Adipocyte (in vitro differentiated cells): ENCODE measurements at regions not wholly inside any gene's neighbourhood (a gene's known extent, or its start where the extent isn't known, plus 50 kb on each side); places are given as distances from the start of the nearest gene placed in this dataset.
A peak's percentile ranks its signal among the peaks of the same experiment; 100 is the strongest.

Experiments used
- DNase-seq: peaks from one replicate; pipeline ENCODE4 v3.0.0-alpha.2; 2015; ENCODE audit warnings: low read depth
- H3K27me3 ChIP-seq: replicated peaks from 2 replicates; pipeline ENCODE4 v1.7.0; 2013; ENCODE audit warnings: mild to moderate bottlenecking, low read length, moderate library complexity; ENCODE audit not compliant: control insufficient read depth, insufficient read depth
- H3K36me3 ChIP-seq: 2 replicates; pipeline ENCODE4 v1.7.0; 2013; ENCODE audit warnings: low read length, mild to moderate bottlenecking, moderate library complexity; ENCODE audit not compliant: control insufficient read depth, insufficient read depth, severe bottlenecking
- H3K4me1 ChIP-seq: 2 replicates; pipeline ENCODE4 v1.7.0; 2013; ENCODE audit warnings: mild to moderate bottlenecking, low read length, moderate library complexity; ENCODE audit not compliant: control insufficient read depth, insufficient read depth
- H3K4me3 ChIP-seq: 2 replicates; pipeline ENCODE4 v1.7.0; 2013; ENCODE audit warnings: mild to moderate bottlenecking, low read length, moderate library complexity
- H3K9ac ChIP-seq: 2 replicates; pipeline ENCODE4 v1.7.0; 2013; ENCODE audit warnings: mild to moderate bottlenecking, low read length, moderate library complexity
- H3K9me3 ChIP-seq: 2 replicates; pipeline ENCODE4 v1.7.0; 2013; ENCODE audit warnings: mild to moderate bottlenecking, low read length, moderate library complexity; ENCODE audit not compliant: control insufficient read depth

GRCh38 chr14:38735005-38735404 is 368.0 kb downstream of the SEC23A start:
- Histone ChIP-seq H3K27me3 (no peaks in the 10 kb centered on the region), H3K36me3 (no peaks in the 10 kb centered on the region), H3K9ac (no peak overlapping the region), H3K4me1 (no peaks in the 10 kb centered on the region), H3K4me3 (no peak overlapping the region), H3K9me3 (peaks cover 8% of the 10 kb centered on the region)
- no peak for DNase-seq

- Histone ChIP-seq H3K36me3 (no peaks in the 10 kb centered on the region), H3K9me3 (peaks cover 8% of the 10 kb centered on the region), H3K27me3 (peaks cover 9% of the 10 kb centered on the region), H3K9ac (no peak overlapping the region), H3K4me3 (no peak overlapping the region), H3K4me1 (no peaks in the 10 kb centered on the region)
- DNase-seq: no peak
These were observed 371.1 kb downstream of the SEC23A start for GRCh38 chr14:38731962-38732361.

GRCh38 chr14:38730420-38730819 is 372.6 kb downstream of the SEC23A start:
- H3K36me3 ChIP-seq: no peaks in the 10 kb centered on the region
- peaks cover 4% of the 10 kb centered on the region for H3K9me3 ChIP-seq
- H3K4me1 ChIP-seq: no peaks in the 10 kb centered on the region
- peaks cover 9% of the 10 kb centered on the region for H3K27me3 ChIP-seq
- H3K4me3 ChIP-seq: no peak overlapping the region
- DNase-seq: no peak
- no peak overlapping the region for H3K9ac ChIP-seq

- Histone ChIP-seq H3K9ac (no peak overlapping the region), H3K4me3 (no peak overlapping the region), H3K36me3 (no peaks in the 10 kb centered on the region), H3K27me3 (peaks cover 9% of the 10 kb centered on the region), H3K9me3 (no peaks in the 10 kb centered on the region), H3K4me1 (no peaks in the 10 kb centered on the region)
- no peak for DNase-seq
These were observed 375.3 kb downstream of the SEC23A start for GRCh38 chr14:38727731-38728130.

- Histone ChIP-seq H3K9ac (no peak overlapping the region), H3K36me3 (no peaks in the 10 kb centered on the region), H3K4me3 (no peak overlapping the region), H3K9me3 (no peaks in the 10 kb centered on the region), H3K27me3 (peaks cover 9% of the 10 kb centered on the region), H3K4me1 (no peaks in the 10 kb centered on the region)
- no peak for DNase-seq
These were observed 378.4 kb downstream of the SEC23A start for GRCh38 chr14:38724621-38725020.

DNA sequence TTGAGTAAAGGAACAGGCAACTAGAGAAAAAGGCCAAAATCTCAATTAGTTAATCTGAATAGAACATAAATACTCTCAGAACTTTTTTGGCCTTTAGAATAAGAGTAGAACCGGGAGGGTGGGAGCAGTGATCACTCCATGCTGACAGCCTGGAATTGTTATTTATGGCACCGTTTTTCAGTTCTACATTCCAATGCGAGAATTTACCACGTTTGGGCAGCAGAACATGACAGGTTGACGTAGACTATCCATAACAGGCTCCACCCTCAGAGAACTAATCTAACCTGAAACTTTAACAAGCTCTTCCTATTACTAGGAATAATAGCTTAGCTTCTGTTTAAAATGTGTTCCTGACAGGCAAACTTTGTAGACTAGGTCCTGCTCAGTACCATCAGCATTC is 379.1 kb downstream of the SEC23A start:
- H3K9me3 ChIP-seq: no peaks in the 10 kb centered on the region
- no peaks in the 10 kb centered on the region for H3K4me1 ChIP-seq
- DNase-seq: no peak
- H3K9ac ChIP-seq: no peak overlapping the region
- peaks cover 9% of the 10 kb centered on the region for H3K27me3 ChIP-seq
- no peak overlapping the region for H3K4me3 ChIP-seq
- no peaks in the 10 kb centered on the region for H3K36me3 ChIP-seq

DNA sequence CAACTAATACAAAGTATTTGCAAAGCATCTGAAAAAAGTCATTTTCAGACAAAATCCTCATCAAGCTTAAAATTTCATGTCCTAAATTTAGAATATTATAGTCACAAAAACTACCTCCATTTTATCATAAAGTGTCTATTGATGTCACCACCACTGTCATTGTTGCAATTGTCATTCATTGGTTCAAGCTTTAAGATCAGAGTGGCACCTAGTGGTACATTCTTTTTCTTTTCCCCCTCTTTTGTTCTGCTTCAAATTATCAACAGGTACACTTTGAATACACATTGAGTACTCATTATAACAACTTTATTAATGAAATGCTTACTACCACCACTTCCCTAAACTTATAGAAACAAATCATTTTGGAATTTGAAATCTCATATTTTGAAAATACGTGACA is 379.8 kb downstream of the SEC23A start:
- no peak overlapping the region for H3K4me3 ChIP-seq
- H3K9me3 ChIP-seq: no peaks in the 10 kb centered on the region
- peaks cover 8% of the 10 kb centered on the region for H3K27me3 ChIP-seq
- no peak for DNase-seq
- H3K36me3 ChIP-seq: no peaks in the 10 kb centered on the region
- no peak overlapping the region for H3K9ac ChIP-seq
- H3K4me1 ChIP-seq: no peaks in the 10 kb centered on the region

GRCh38 chr14:38721822-38722431 is 381.1 kb downstream of the SEC23A start:
- no peaks in the 10 kb centered on the region for H3K27me3 ChIP-seq
- H3K9me3 ChIP-seq: no peaks in the 10 kb centered on the region
- no peaks in the 10 kb centered on the region for H3K4me1 ChIP-seq
- DNase-seq: peak; percentile 57
- no peak overlapping the region for H3K9ac ChIP-seq
- H3K36me3 ChIP-seq: no peaks in the 10 kb centered on the region
- no peak overlapping the region for H3K4me3 ChIP-seq

- no peak for DNase-seq
- Histone ChIP-seq H3K4me1 (no peaks in the 10 kb centered on the region), H3K4me3 (no peak overlapping the region), H3K36me3 (no peaks in the 10 kb centered on the region), H3K9ac (no peak overlapping the region), H3K27me3 (no peaks in the 10 kb centered on the region), H3K9me3 (no peaks in the 10 kb centered on the region)
These were observed 384.5 kb downstream of the SEC23A start for GRCh38 chr14:38718519-38718918.

DNA sequence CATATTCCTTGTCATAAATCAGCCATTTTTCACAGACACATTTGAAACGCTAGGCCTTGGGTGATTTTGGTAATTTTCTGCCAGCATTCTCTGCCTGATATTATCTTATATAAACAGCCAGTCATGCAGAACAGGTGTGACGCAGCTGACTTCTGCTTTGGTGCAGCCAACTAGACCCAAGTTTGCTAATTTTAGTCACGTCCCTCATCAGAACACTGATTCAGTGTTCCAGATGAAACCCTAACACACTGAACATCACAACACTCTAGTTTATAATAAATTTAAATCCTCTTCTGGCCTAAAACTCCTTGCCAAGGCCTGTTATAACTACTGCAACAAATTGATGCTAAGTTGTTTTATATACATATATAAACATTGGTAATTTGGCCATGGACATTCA is 386.1 kb downstream of the SEC23A start:
- H3K9me3 ChIP-seq: peaks cover 4% of the 10 kb centered on the region
- no peaks in the 10 kb centered on the region for H3K4me1 ChIP-seq
- no peak for DNase-seq
- H3K4me3 ChIP-seq: no peak overlapping the region
- H3K27me3 ChIP-seq: no peaks in the 10 kb centered on the region
- no peaks in the 10 kb centered on the region for H3K36me3 ChIP-seq
- no peak overlapping the region for H3K9ac ChIP-seq

DNA sequence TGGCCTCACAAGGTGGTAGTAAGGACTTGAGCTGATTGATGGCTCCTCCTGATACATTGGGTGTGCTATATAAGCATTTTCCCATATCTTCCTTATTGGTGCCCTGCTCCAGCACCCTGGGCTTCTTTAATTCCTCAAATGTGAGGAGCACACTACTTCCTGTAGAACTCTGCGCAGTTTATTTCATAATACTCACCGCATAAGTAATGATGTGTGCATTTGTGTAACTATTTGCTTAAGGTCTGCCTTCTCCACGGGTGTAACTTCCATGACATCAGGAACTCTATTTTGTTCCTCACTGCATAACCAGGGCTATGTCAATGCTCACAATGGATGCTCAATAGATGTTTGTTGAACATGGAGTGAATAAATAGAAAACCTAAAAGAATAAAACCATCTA is 392.2 kb downstream of the SEC23A start:
- H3K9ac ChIP-seq: no peak overlapping the region
- no peaks in the 10 kb centered on the region for H3K36me3 ChIP-seq
- DNase-seq: no peak
- H3K4me3 ChIP-seq: no peak overlapping the region
- H3K9me3 ChIP-seq: peaks cover 4% of the 10 kb centered on the region
- H3K27me3 ChIP-seq: no peaks in the 10 kb centered on the region
- H3K4me1 ChIP-seq: no peaks in the 10 kb centered on the region

GRCh38 chr14:38710196-38710595 is 392.8 kb downstream of the SEC23A start:
- DNase-seq: no peak
- peaks cover 4% of the 10 kb centered on the region for H3K9me3 ChIP-seq
- no peaks in the 10 kb centered on the region for H3K36me3 ChIP-seq
- H3K9ac ChIP-seq: no peak overlapping the region
- H3K27me3 ChIP-seq: no peaks in the 10 kb centered on the region
- no peaks in the 10 kb centered on the region for H3K4me1 ChIP-seq
- H3K4me3 ChIP-seq: no peak overlapping the region
